ENCODE measurements at regions not wholly inside any gene's neighbourhood (a gene's known extent, or its start where the extent isn't known, plus 50 kb on each side); places are given as distances from the start of the nearest gene placed in this dataset.

GRCh38 chr2:226649871-226650660 is 149.6 kb downstream of the IRS1 start:
- POLR2A ChIA-PET = no interaction called here
- Histone ChIP-seq H3K27me3 (ENCODE audit: control insufficient read depth in 1 of 2, insufficient read depth in 2 of 2, low read length in 2 of 2) (no peaks in the 10 kb centered on the region), H3K36me3 (ENCODE audit: insufficient read depth, low read length) (no peaks in the 10 kb centered on the region), H3K4me1 (ENCODE audit: insufficient read depth, low read length) (peaks cover 15% of the 10 kb centered on the region), H3K27ac (ENCODE audit: low read depth in 1 of 2, low read length in 2 of 2) (no peak overlapping the region), H3K9me3 (ENCODE audit: control insufficient read depth in 1 of 2, insufficient read depth in 1 of 2, low read length in 2 of 2) (peaks cover 0 to 10% of the 10 kb centered on the region in 2 experiments), H3K4me3 (ENCODE audit: low read length) (no peak overlapping the region)
- Mint-ChIP-seq H3K9me3 (peaks cover 6% of the 10 kb centered on the region), H3K4me1 (ENCODE audit: low read depth) (peaks cover 17% of the 10 kb centered on the region), H3K27ac (peak overlapping the region; percentile 69), H3K27me3 (peaks cover 4% of the 10 kb centered on the region), H3K4me3 (no peak overlapping the region), H3K36me3 (ENCODE audit: low read depth) (no peaks in the 10 kb centered on the region)
- DNase-seq (peak; percentile 7 to 70 (median 50)), ATAC-seq (ENCODE audit: poor library complexity) (peak; percentile 85)
- CTCF ChIA-PET = no interaction called here
- intact Hi-C loops (cut with DNase I, micrococcal nuclease) = no loop called here
- no peak for TF ChIP-seq CTCF (IDR thresholded peaks at IDR 0.05)

GRCh38 chr2:226649201-226649600 is 150.4 kb downstream of the IRS1 start:
- DNase-seq = no peak
- H3K27ac Mint-ChIP-seq = no peak overlapping the region
- no peak overlapping the region for H3K4me3 ChIP-seq (ENCODE audit: low read length)
- no peak overlapping the region for H3K4me3 Mint-ChIP-seq
- peaks cover 6% of the 10 kb centered on the region for H3K9me3 Mint-ChIP-seq
- peaks cover 0 to 10% of the 10 kb centered on the region in 2 experiments for H3K9me3 ChIP-seq (ENCODE audit: control insufficient read depth in 1 of 2, insufficient read depth in 1 of 2, low read length in 2 of 2)
- no peak for ATAC-seq (ENCODE audit: poor library complexity)
- no peaks in the 10 kb centered on the region for H3K36me3 Mint-ChIP-seq (ENCODE audit: low read depth)
- peaks cover 15% of the 10 kb centered on the region for H3K4me1 ChIP-seq (ENCODE audit: insufficient read depth, low read length)
- no peak for TF ChIP-seq CTCF (IDR thresholded peaks at IDR 0.05)
- no peaks in the 10 kb centered on the region for H3K36me3 ChIP-seq (ENCODE audit: insufficient read depth, low read length)
- no peaks in the 10 kb centered on the region for H3K27me3 ChIP-seq (ENCODE audit: control insufficient read depth in 1 of 2, insufficient read depth in 2 of 2, low read length in 2 of 2)
- peaks cover 17% of the 10 kb centered on the region for H3K4me1 Mint-ChIP-seq (ENCODE audit: low read depth)
- ChIA-PET POLR2A (no interaction called here), CTCF (no interaction called here)
- H3K27ac ChIP-seq (ENCODE audit: low read depth in 1 of 2, low read length in 2 of 2) = no peak overlapping the region
- intact Hi-C loops (cut with DNase I, micrococcal nuclease) = no loop called here
- H3K27me3 Mint-ChIP-seq = peaks cover 4% of the 10 kb centered on the region

- no peaks in the 10 kb centered on the region for H3K36me3 Mint-ChIP-seq (ENCODE audit: low read depth)
- H3K27ac Mint-ChIP-seq = no peak overlapping the region
- ChIA-PET CTCF (no interaction called here), POLR2A (no interaction called here)
- H3K9me3 Mint-ChIP-seq = peaks cover 6% of the 10 kb centered on the region
- no peaks in the 10 kb centered on the region for H3K36me3 ChIP-seq (ENCODE audit: insufficient read depth, low read length)
- H3K4me3 Mint-ChIP-seq = no peak overlapping the region
- no peak for TF ChIP-seq CTCF (IDR thresholded peaks at IDR 0.05)
- H3K9me3 ChIP-seq (ENCODE audit: control insufficient read depth in 1 of 2, insufficient read depth in 1 of 2, low read length in 2 of 2) = peaks cover 0 to 10% of the 10 kb centered on the region in 2 experiments
- no peak for DNase-seq
- no peak overlapping the region for H3K27ac ChIP-seq (ENCODE audit: low read depth in 1 of 2, low read length in 2 of 2)
- H3K27me3 Mint-ChIP-seq = peaks cover 4% of the 10 kb centered on the region
- H3K4me3 ChIP-seq (ENCODE audit: low read length) = no peak overlapping the region
- ATAC-seq (ENCODE audit: poor library complexity) = no peak
- H3K27me3 ChIP-seq (ENCODE audit: control insufficient read depth in 1 of 2, insufficient read depth in 2 of 2, low read length in 2 of 2) = no peaks in the 10 kb centered on the region
- peaks cover 17% of the 10 kb centered on the region for H3K4me1 Mint-ChIP-seq (ENCODE audit: low read depth)
- peaks cover 15% of the 10 kb centered on the region for H3K4me1 ChIP-seq (ENCODE audit: insufficient read depth, low read length)
- intact Hi-C loops (cut with DNase I, micrococcal nuclease) = no loop called here
Observed at GRCh38 chr2:226647621-226648518, 151.8 kb downstream of the IRS1 start.
